ENCODE measurements at regions not wholly inside any gene's neighbourhood (a gene's known extent, or its start where the extent isn't known, plus 50 kb on each side); places are given as distances from the start of the nearest gene placed in this dataset.

- Mint-ChIP-seq H3K27me3 (peaks cover 3% of the 10 kb centered on the region), H3K27ac (no peak overlapping the region), H3K36me3 (ENCODE audit: low read depth) (no peaks in the 10 kb centered on the region), H3K9me3 (no peaks in the 10 kb centered on the region), H3K4me3 (no peak overlapping the region), H3K4me1 (ENCODE audit: low read depth) (no peaks in the 10 kb centered on the region)
- no peak for TF ChIP-seq CTCF (IDR thresholded peaks at IDR 0.05)
- ATAC-seq: no peak
- ChIA-PET CTCF (no interaction called here), POLR2A (interaction anchor here (1.3 kb wide), 1 partner anchor 13 kb away, joined by 4 read pairs; no protein-coding TSS in a partner anchor)
- DNase-seq: no peak
- intact Hi-C loops (cut with micrococcal nuclease): no loop called here
Measured at GRCh38 chr7:121604627-121605316, 208.7 kb upstream of the FAM3C start.

DNA sequence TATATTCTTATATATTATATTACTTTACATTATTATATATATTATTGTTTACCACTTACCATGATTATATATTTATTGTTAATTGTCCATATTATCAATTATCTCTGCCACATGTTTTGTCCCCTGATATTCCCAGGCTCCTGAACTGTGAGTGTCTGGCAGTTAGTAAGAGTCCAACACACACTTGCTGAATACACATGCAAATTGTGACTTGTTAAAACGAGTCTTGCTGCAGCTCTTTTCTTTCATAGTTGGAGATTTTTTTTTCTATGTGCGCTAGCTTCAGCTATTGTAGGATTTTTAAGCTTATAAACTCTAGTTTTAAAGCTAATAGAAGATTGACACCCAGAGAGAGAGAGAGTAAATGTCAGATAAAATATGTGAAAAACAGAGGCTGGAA is 207.8 kb upstream of the FAM3C start:
- H3K9me3 Mint-ChIP-seq: no peaks in the 10 kb centered on the region
- ChIA-PET POLR2A (no interaction called here), CTCF (no interaction called here)
- ATAC-seq (no peak), DNase-seq (no peak)
- no peaks in the 10 kb centered on the region for H3K36me3 Mint-ChIP-seq (ENCODE audit: low read depth)
- peaks cover 1% of the 10 kb centered on the region for H3K27me3 Mint-ChIP-seq
- no peak for TF ChIP-seq CTCF (IDR thresholded peaks at IDR 0.05)
- H3K4me1 Mint-ChIP-seq (ENCODE audit: low read depth): no peaks in the 10 kb centered on the region
- H3K27ac Mint-ChIP-seq: no peak overlapping the region
- H3K4me3 Mint-ChIP-seq: no peak overlapping the region
- intact Hi-C loops (cut with micrococcal nuclease): no loop called here

DNA sequence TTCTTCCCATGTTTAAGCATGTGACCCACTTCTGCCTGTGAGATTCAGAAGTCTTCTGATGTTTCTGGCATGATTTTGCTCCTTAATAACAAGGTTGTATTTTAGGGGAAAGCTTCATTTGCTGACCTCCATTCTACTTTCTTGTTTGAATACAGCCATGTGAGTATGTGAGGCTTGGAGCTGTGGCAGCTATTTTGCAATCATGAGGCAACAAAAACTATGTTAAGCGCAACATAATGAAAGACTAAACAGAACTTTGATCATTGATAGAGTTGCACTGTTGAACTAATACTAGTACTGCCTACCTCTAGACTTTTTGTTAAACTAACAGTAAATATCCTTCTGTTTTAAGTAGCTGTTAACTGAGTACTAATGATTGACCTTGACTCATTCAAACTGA is 203.8 kb upstream of the FAM3C start:
- no peaks in the 10 kb centered on the region for H3K9me3 Mint-ChIP-seq
- DNase-seq: no peak
- no peak overlapping the region for H3K27ac Mint-ChIP-seq
- intact Hi-C loops (cut with micrococcal nuclease): no loop called here
- H3K4me3 Mint-ChIP-seq: no peak overlapping the region
- POLR2A ChIA-PET: interaction anchor here (0.9 kb wide), 1 partner anchor 22 kb away, joined by 3 read pairs; no protein-coding TSS in a partner anchor
- ATAC-seq: no peak
- TF ChIP-seq CTCF (IDR thresholded peaks at IDR 0.05): no peak
- no peaks in the 10 kb centered on the region for H3K4me1 Mint-ChIP-seq (ENCODE audit: low read depth)
- H3K36me3 Mint-ChIP-seq (ENCODE audit: low read depth): no peaks in the 10 kb centered on the region
- CTCF ChIA-PET: no interaction called here
- H3K27me3 Mint-ChIP-seq: peaks cover 2% of the 10 kb centered on the region

DNA sequence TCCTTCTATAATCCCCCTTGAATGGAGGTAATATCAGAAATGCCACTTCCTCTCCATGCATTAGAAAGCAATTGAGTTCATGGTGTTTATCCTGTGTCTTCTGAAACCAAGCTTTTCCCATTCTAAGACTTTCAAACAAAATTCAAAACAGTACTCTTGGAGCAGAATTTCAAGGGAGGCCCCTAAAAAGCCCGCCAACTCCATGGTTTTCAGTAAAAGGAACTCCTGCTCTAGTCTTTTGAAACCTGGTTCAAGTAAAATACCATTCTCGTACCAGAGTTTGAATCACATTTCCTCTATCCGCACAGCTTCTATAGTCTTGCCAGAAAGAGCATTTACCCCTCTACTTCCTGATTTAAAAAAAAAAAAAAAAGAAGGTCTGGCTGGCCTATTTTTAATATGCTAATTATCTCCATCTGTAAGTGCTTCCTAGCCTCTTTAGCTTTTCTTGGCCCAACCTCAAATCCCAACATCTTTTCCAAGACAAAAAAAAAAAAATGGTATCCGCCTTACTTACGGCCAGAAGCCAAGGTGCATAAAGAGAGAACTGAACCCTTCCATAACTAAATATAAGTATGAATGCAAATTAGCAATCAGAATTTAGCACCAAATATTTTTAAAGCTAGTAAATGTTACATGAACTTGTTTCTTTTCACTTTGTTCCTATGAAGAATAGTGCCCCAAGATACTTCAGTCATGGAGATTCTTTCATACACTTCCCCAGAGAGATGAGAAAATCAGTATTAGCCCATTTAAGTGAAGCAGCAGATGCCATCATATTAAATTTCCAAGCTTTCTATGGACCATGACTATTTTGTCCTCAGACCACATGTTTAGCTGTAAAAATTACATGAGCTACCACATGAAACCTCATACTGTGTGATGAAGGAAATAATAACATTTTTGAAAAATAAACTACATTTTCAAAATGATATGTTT is 199.9 kb upstream of the FAM3C start:
- POLR2A ChIA-PET: no interaction called here
- Mint-ChIP-seq H3K27ac (no peak overlapping the region), H3K9me3 (no peaks in the 10 kb centered on the region), H3K27me3 (peaks cover 1% of the 10 kb centered on the region), H3K4me3 (no peak overlapping the region), H3K36me3 (ENCODE audit: low read depth) (no peaks in the 10 kb centered on the region), H3K4me1 (ENCODE audit: low read depth) (no peaks in the 10 kb centered on the region)
- no peak for TF ChIP-seq CTCF (IDR thresholded peaks at IDR 0.05)
- CTCF ChIA-PET: interaction anchor here (0.6 kb wide), 1 partner anchor 1770 kb away, joined by 3 read pairs; no protein-coding TSS in a partner anchor
- DNase-seq: no peak
- ATAC-seq: no peak
- intact Hi-C loops (cut with micrococcal nuclease): no loop called here

GRCh38 chr7:121591926-121592325 is 195.8 kb upstream of the FAM3C start:
- ChIA-PET CTCF (no interaction called here), POLR2A (interaction anchor here (1.3 kb wide), 1 partner anchor 13 kb away, joined by 4 read pairs; no protein-coding TSS in a partner anchor)
- H3K4me1 Mint-ChIP-seq (ENCODE audit: low read depth): no peaks in the 10 kb centered on the region
- ATAC-seq: no peak
- DNase-seq: no peak
- TF ChIP-seq CTCF (IDR thresholded peaks at IDR 0.05): no peak
- no peaks in the 10 kb centered on the region for H3K9me3 Mint-ChIP-seq
- H3K36me3 Mint-ChIP-seq (ENCODE audit: low read depth): no peaks in the 10 kb centered on the region
- H3K4me3 Mint-ChIP-seq: no peak overlapping the region
- intact Hi-C loops (cut with micrococcal nuclease): no loop called here
- H3K27me3 Mint-ChIP-seq: peaks cover 6% of the 10 kb centered on the region
- no peak overlapping the region for H3K27ac Mint-ChIP-seq
